Esophagus squamous epithelium (tissue), 5 donors: ENCODE measurements at regions not wholly inside any gene's neighbourhood (a gene's known extent, or its start where the extent isn't known, plus 50 kb on each side); places are given as distances from the start of the nearest gene placed in this dataset.

Source experiments
- DNase-seq: peaks from one replicate; lab custom pipeline; 2025; lab: John Stamatoyannopoulos, UW
- H3K27ac ChIP-seq, 4 donors: fragments of 200-600 bp; sonication (generic); one replicate each; pipeline ENCODE4 v1.5.1; 2016 to 2019; ENCODE audit warnings: mild to moderate bottlenecking in 1 of 4
- H3K27me3 ChIP-seq, 4 donors: fragments of 200-600 bp; sonication (generic); 1 replicate in 3 of 4; 2 replicates in 1 of 4; pipeline versions ENCODE4 v1.5.1 to v1.6.0; 2017 to 2021; ENCODE audit warnings: antibody characterized with exemption in 1 of 4
- H3K36me3 ChIP-seq, 3 donors: fragments of 200-600 bp; sonication (generic); one replicate each; pipeline ENCODE4 v1.5.1; 2016 to 2019
- H3K4me1 ChIP-seq, 3 donors: fragments of 200-600 bp; sonication (generic); one replicate each; pipeline ENCODE4 v1.5.1; 2017 to 2019
- H3K4me3 ChIP-seq, 4 donors: fragments of 200-600 bp; sonication (generic); 1 replicate in 3 of 4; 2 replicates in 1 of 4; pipeline ENCODE4 v1.5.1; 2016 to 2019; ENCODE audit warnings: mild to moderate bottlenecking in 2 of 4, moderate library complexity in 1 of 4
- H3K9me3 ChIP-seq, 3 donors: fragments of 200-600 bp; sonication (generic); one replicate each; pipeline ENCODE4 v1.5.1; 2016 to 2019
- POLR2A ChIP-seq, 4 donors: fragments of 450-650 bp; IDR thresholded peaks; one replicate each; pipeline ENCODE4 v1.6.1; 2017; ENCODE audit warnings: antibody characterized with exemption in 4 of 4, mild to moderate bottlenecking in 4 of 4, moderate library complexity in 3 of 4
- WGBS, 2 donors: methylation state at CpG; one replicate each; pipeline ENCODE4 v1.1.5; 2018; 5-methylcytosine and 5-hydroxymethylcytosine counted together
- intact Hi-C: fragments of 100-400 bp; cut with DNase I; formaldehyde crosslinking; loops from one replicate; pipeline ENCODE4 v1.15.0; 2022
- TF ChIP-seq, protein P1 (sequence below), 6 experiments: fragments of 450-650 bp in 4 of 6; fragments of 200-600 bp in 2 of 6; sonication (generic) in 2 of 6; IDR thresholded peaks; one replicate each; pipeline ENCODE4 v1.5.1; 2016 to 2019; ENCODE audit warnings: antibody characterized with exemption in 6 of 6, mild to moderate bottlenecking in 4 of 6, moderate library complexity in 4 of 6
- donor health status: DM: yes; HTN: yes; CAD: no.

DNA sequence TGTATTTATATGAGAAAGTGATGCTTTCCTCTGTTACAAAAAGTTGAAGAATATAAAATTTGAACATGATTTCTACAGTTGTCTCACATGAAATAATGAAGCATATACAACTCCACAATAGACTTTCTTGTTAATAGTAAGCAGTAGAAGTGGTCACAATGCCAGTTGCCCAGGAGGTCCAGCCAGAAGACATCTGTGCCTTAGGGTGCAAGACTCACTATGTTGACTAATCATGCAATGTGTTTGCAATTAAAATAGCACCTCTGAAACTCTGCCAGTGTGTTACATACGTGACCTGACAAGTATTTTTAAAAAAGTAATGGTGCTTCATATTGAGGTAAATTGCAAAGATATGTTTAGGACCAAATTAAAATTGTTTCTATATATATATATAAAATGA is 547.2 kb downstream of the ETV1 start:
- TF ChIP-seq, protein P1, sequence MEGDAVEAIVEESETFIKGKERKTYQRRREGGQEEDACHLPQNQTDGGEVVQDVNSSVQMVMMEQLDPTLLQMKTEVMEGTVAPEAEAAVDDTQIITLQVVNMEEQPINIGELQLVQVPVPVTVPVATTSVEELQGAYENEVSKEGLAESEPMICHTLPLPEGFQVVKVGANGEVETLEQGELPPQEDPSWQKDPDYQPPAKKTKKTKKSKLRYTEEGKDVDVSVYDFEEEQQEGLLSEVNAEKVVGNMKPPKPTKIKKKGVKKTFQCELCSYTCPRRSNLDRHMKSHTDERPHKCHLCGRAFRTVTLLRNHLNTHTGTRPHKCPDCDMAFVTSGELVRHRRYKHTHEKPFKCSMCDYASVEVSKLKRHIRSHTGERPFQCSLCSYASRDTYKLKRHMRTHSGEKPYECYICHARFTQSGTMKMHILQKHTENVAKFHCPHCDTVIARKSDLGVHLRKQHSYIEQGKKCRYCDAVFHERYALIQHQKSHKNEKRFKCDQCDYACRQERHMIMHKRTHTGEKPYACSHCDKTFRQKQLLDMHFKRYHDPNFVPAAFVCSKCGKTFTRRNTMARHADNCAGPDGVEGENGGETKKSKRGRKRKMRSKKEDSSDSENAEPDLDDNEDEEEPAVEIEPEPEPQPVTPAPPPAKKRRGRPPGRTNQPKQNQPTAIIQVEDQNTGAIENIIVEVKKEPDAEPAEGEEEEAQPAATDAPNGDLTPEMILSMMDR (IDR thresholded peaks at IDR 0.05): no peak
- TF ChIP-seq POLR2A (IDR thresholded peaks at IDR 0.05): no peak
- H3K36me3 ChIP-seq: no peaks in the 10 kb centered on the region
- no peak overlapping the region for H3K4me3 ChIP-seq
- no peak for DNase-seq
- intact Hi-C loops: no loop called here
- no peaks in the 10 kb centered on the region for H3K9me3 ChIP-seq
- H3K27me3 ChIP-seq: no peaks in the 10 kb centered on the region
- WGBS, 2 donors: 24 to 25% methylated on average over 1 of the region's 1 CpG
- H3K27ac ChIP-seq: no peak overlapping the region
- no peaks in the 10 kb centered on the region for H3K4me1 ChIP-seq

DNA sequence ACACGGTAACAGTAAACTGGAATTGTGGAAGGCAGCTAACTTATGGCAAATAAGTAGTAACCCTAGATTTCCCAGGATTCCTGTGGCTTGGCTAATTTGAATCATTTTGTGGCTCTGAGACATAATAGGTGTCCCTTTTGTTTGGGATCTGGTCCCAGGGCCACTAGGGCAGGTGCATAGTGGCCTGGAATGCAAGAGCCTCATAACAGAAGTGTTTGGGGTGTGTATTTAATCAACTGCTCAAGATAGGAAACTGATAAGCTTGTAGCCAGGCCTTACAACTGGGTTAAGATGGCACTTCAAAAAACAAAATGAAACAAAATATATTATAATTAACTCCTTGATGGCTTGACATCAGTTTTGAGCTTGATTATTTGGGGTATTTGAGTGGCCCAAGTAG is 541.8 kb downstream of the ETV1 start:
- no peak for DNase-seq
- Histone ChIP-seq H3K9me3 (no peaks in the 10 kb centered on the region), H3K27me3 (no peaks in the 10 kb centered on the region), H3K4me3 (no peak overlapping the region), H3K27ac (no peak overlapping the region), H3K4me1 (no peaks in the 10 kb centered on the region), H3K36me3 (no peaks in the 10 kb centered on the region)
- intact Hi-C loops: no loop called here
- WGBS, 2 donors: 74 to 94% methylated on average over 1 of the region's 1 CpG
- TF ChIP-seq, protein P1 (IDR thresholded peaks at IDR 0.05): no peak
- no peak for TF ChIP-seq POLR2A (IDR thresholded peaks at IDR 0.05)

DNA sequence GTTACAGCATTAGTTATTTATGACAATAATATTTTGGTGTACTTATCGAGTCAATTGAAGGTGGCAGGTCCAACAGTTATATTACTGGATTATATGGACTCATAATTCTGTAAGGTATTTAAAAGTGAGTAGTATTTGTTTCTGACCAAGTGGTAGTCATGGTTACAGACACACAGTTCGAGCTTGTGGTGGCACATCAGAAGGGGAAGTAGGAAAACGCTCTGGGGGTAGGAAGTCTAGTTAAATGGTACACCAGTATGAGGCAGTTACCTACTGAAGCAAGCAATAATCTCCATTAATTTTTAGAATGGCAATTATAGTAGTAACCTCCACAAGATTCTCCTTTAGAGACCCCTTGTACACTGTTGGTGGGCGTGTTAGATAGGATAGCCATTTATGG is 541.2 kb downstream of the ETV1 start:
- 54 to 69% methylated on average over 4 of the region's 4 CpGs for WGBS, 2 donors
- TF ChIP-seq, protein P1 (IDR thresholded peaks at IDR 0.05): no peak
- no peak for TF ChIP-seq POLR2A (IDR thresholded peaks at IDR 0.05)

DNA sequence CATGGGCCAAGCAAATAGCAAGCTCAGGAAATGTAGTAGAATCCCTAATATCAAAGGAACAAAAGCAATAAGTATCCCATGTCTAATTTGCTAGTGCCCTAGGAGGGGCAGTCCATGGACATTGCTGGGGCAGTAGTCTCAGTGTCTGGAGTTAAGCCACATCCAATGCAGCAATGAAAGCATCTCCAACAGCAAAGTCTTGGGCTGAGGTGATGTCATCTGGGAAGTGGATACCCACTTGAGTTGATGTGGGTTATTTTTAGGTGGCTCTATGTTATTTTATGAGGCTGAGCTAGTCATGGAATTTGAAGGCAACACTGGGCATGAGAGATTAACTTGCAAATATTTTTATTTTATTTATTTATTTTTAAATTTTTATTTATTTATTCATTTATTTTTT is 540.0 kb downstream of the ETV1 start:
- no peaks in the 10 kb centered on the region for H3K4me1 ChIP-seq
- H3K4me3 ChIP-seq: no peak overlapping the region
- H3K36me3 ChIP-seq: no peaks in the 10 kb centered on the region
- H3K9me3 ChIP-seq: no peaks in the 10 kb centered on the region
- intact Hi-C loops: no loop called here
- no peak overlapping the region for H3K27ac ChIP-seq
- no peak for DNase-seq
- H3K27me3 ChIP-seq: no peaks in the 10 kb centered on the region
- no peak for TF ChIP-seq POLR2A (IDR thresholded peaks at IDR 0.05)
- TF ChIP-seq, protein P1 (IDR thresholded peaks at IDR 0.05): no peak

More for the DNA sequence above, 541.2 kb downstream of the ETV1 start:
- intact Hi-C loops: no loop called here
- Histone ChIP-seq H3K27me3 (no peaks in the 10 kb centered on the region), H3K4me1 (no peaks in the 10 kb centered on the region), H3K9me3 (no peaks in the 10 kb centered on the region), H3K36me3 (no peaks in the 10 kb centered on the region), H3K4me3 (no peak overlapping the region), H3K27ac (no peak overlapping the region)
- no peak for DNase-seq

DNA sequence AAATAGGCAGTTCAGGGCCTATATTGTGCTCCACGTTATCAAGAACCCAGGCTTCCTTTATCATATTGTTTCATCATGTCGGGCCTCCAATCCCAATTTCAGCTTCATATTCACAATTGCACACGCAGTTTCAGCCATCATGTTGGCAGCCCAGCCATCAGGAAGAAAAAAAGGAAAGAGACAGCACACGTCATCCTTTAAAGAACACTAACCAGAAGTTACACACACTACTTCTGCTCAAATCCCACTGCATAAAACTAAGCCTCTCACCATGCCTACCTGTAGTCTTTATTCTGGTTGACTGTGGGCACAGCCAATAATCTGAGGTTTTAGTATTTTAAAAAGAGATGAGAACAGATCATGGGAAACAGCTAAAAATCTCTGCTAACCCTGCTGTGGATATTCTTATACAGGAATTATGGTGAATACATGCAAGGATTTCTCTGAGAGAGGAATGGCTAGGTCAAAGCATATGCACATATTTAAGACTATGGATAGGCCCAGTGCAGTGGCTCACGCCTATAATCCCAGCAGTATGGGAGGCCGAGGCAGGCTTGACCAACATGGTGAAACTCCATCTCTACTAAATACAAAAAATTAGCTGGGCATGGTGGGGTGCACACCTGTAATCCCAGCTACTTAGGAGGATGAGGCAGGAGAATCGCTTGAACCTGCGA is 534.4 kb downstream of the ETV1 start:
- H3K27me3 ChIP-seq: no peaks in the 10 kb centered on the region
- WGBS, 2 donors: 71 to 73% methylated on average over 8 of the region's 8 CpGs
- TF ChIP-seq, protein P1 (IDR thresholded peaks at IDR 0.05): no peak
- no peak for TF ChIP-seq POLR2A (IDR thresholded peaks at IDR 0.05)
- H3K9me3 ChIP-seq: no peaks in the 10 kb centered on the region
- no peak for DNase-seq
- no peak overlapping the region for H3K27ac ChIP-seq
- H3K36me3 ChIP-seq: no peaks in the 10 kb centered on the region
- no peak overlapping the region for H3K4me3 ChIP-seq
- intact Hi-C loops: no loop called here
- no peaks in the 10 kb centered on the region for H3K4me1 ChIP-seq
